GM12878 (cell line): ENCODE measurements at regions not wholly inside any gene's neighbourhood (a gene's known extent, or its start where the extent isn't known, plus 50 kb on each side); places are given as distances from the start of the nearest gene placed in this dataset.

Source experiments
- ATAC-seq: fragments of 200-7000 bp; cut with Tn5 transposase; 3 replicates; pipeline ENCODE4 v1.9.1; 2020; ENCODE audit warnings: mild to moderate bottlenecking, moderate library complexity
- BruUV-seq: library from RNA; stranded (reverse); fragments of 400-500 nt; replicated peaks from 2 replicates; lab custom pipeline; 2021; lab: Mats Ljungman, UMichigan
- CTCF ChIA-PET: fragments of 300-600 bp; sonication (Branson Sonifier 250); formaldehyde crosslinking; extraction: SDS; loops from one replicate; lab custom pipeline; 2021; ENCODE audit warnings: inconsistent platforms; lab: Yijun Ruan, JAX
- POLR2A ChIA-PET: fragments of 350-600 bp; formaldehyde crosslinking; extraction: SDS; loops from one replicate; lab custom pipeline; 2021; ENCODE audit warnings: inconsistent platforms; lab: Charles Lee
- RAD21 ChIA-PET: fragments of 300-600 bp; sonication (Branson Sonifier 250); formaldehyde crosslinking; loops from one replicate; lab custom pipeline; 2023; ENCODE audit warnings: antibody characterized with exemption; ENCODE audit not compliant: unreplicated experiment; lab: Charles Lee
- SMC1A ChIA-PET: fragments of 300-600 bp; sonication (Branson Sonifier 250); formaldehyde crosslinking; loops from one replicate; lab custom pipeline; 2023; ENCODE audit not compliant: unreplicated experiment, uncharacterized antibody; lab: Charles Lee
- DNase-seq: peaks from one replicate; pipeline ENCODE4 v3.0.0-alpha.2; 2011; ENCODE audit warnings: low read depth, low spot score
- FAIRE-seq: peaks from 3 replicates; lab custom pipeline; 2011; peaks lifted over from hg19 to GRCh38; lab: Jason Lieb, UNC
- H2AFZ ChIP-seq: 2 replicates; pipeline ENCODE4 v1.6.0; 2011; ENCODE audit warnings: low read depth, low read length, control low read depth; ENCODE audit not compliant: control insufficient read depth
- H3K27ac ChIP-seq: 2 replicates; pipeline ENCODE4 v1.5.1; 2011; ENCODE audit warnings: control low read depth; ENCODE audit not compliant: control insufficient read depth, insufficient read depth
- H3K27me3 ChIP-seq, 2 experiments: replicated peaks in 1 of 2; 2 replicates each; pipeline versions ENCODE4 v1.6.0 to v1.6.1; 2011; ENCODE audit warnings: low read length in 1 of 2; ENCODE audit not compliant: control insufficient read depth in 2 of 2, insufficient read depth in 2 of 2
- H3K36me3 ChIP-seq, 2 experiments: 2 replicates each; pipeline ENCODE4 v1.5.1; 2011; ENCODE audit warnings: low read length in 1 of 2; ENCODE audit not compliant: control insufficient read depth in 2 of 2, insufficient read depth in 2 of 2
- H3K4me1 ChIP-seq: 2 replicates; pipeline ENCODE4 v1.6.1; 2011; ENCODE audit warnings: mild to moderate bottlenecking, low read length, moderate library complexity, mixed read lengths; ENCODE audit not compliant: control insufficient read depth, insufficient read depth
- H3K4me2 ChIP-seq: 2 replicates; pipeline ENCODE4 v1.6.0; 2011; ENCODE audit warnings: control low read depth; ENCODE audit not compliant: control insufficient read depth, insufficient read depth
- H3K4me3 ChIP-seq: fragments of 200-600 bp; sonication (generic); 2 replicates; pipeline ENCODE4 v1.5.1; 2016
- H3K79me2 ChIP-seq: 2 replicates; pipeline ENCODE4 v1.6.0; 2011; ENCODE audit warnings: low read length; ENCODE audit not compliant: control insufficient read depth, insufficient read depth
- H3K9ac ChIP-seq: 2 replicates; pipeline ENCODE4 v1.8.0; 2011; ENCODE audit warnings: low read length, control low read depth, mixed read lengths; ENCODE audit not compliant: control insufficient read depth, insufficient read depth
- H3K9me3 ChIP-seq: replicated peaks from 3 replicates; pipeline ENCODE4 v1.5.1; 2011; ENCODE audit warnings: mild to moderate bottlenecking, low read length; ENCODE audit not compliant: control insufficient read depth, insufficient read depth
- H4K20me1 ChIP-seq: 2 replicates; pipeline ENCODE4 v1.6.0; 2011; ENCODE audit not compliant: control insufficient read depth, insufficient read depth
- E2F4 ChIP-seq: IDR thresholded peaks from 2 replicates; pipeline ENCODE4 v1.6.1; 2012; ENCODE audit warnings: low read depth, low read length, improper control_type of control experiment
- RELA ChIP-seq: fragments of 450-650 bp; IDR thresholded peaks from 2 replicates; pipeline ENCODE4 v1.8.0; 2014; ENCODE audit warnings: borderline replicate concordance; ENCODE audit not compliant: partially characterized antibody
- REST ChIP-seq: IDR thresholded peaks from 2 replicates; pipeline ENCODE4 v1.6.1; 2012; ENCODE audit warnings: mild to moderate bottlenecking, low read depth, low read length
- SP1 ChIP-seq: IDR thresholded peaks from one replicate; pipeline ENCODE4 v1.6.1; 2011; ENCODE audit warnings: low read depth, low read length
- TCF12 ChIP-seq: IDR thresholded peaks from 2 replicates; pipeline ENCODE4 v1.6.1; 2011; ENCODE audit warnings: low read depth, mild to moderate bottlenecking, low read length
- ZNF687 ChIP-seq: fragments of 450-650 bp; IDR thresholded peaks from 2 replicates; pipeline ENCODE4 v1.6.1; 2017; ENCODE audit warnings: mild to moderate bottlenecking, moderate library complexity
- WGBS: methylation state at CpG from one replicate; pipeline ENCODE4 v1.1.6; 2016; ENCODE audit warnings: low lambda C conversion rate; ENCODE audit not compliant: insufficient replicate concordance, insufficient coverage; ENCODE audit errors: missing lambda C conversion rate; 5-methylcytosine and 5-hydroxymethylcytosine counted together
- in situ Hi-C: fragments of 300-500 bp; cut with MboI; formaldehyde crosslinking; loops from 9 replicates; pipeline ENCODE4 v1.14.3; 2018; ENCODE audit warnings: mixed read lengths
- intact Hi-C: fragments of 100-400 bp; cut with micrococcal nuclease; formaldehyde crosslinking; loops from one replicate; pipeline ENCODE4 v1.14.2; 2022; ENCODE audit not compliant: unreplicated experiment

- intact Hi-C loops (no loop called here), in situ Hi-C loops (no loop called here)
- H2AFZ ChIP-seq = no peak overlapping the region
- H3K4me3 ChIP-seq = no peak overlapping the region
- ChIA-PET RAD21 (no interaction called here), POLR2A (no interaction called here), CTCF (no interaction called here), SMC1A (no interaction called here)
- no peak overlapping the region for H3K27ac ChIP-seq
- no peak for FAIRE-seq
- no peaks in the 10 kb centered on the region for H3K79me2 ChIP-seq
- TF ChIP-seq RELA (no peak), ZNF687 (no peak), SP1 (no peak), TCF12 (no peak), REST (no peak), E2F4 (no peak)
- H3K4me2 ChIP-seq = no peak overlapping the region
- no peak for DNase-seq
- H3K9ac ChIP-seq = no peak overlapping the region
- H3K36me3 ChIP-seq = no peaks in the 10 kb centered on the region
- H4K20me1 ChIP-seq = no peaks in the 10 kb centered on the region
- no TSS peak for BruUV-seq
- no peaks in the 10 kb centered on the region for H3K4me1 ChIP-seq
- 68% methylated on average over 10 of the region's 10 CpGs for WGBS
- ATAC-seq = no peak
- no peaks in the 10 kb centered on the region for H3K9me3 ChIP-seq
- H3K27me3 ChIP-seq = no peaks in the 10 kb centered on the region
Measured at GRCh38 chr9:106120071-106120470, 425.7 kb downstream of the TMEM38B start.
